Sigmoid colon (tissue), 4 donors: ENCODE measurements at regions not wholly inside any gene's neighbourhood (a gene's known extent, or its start where the extent isn't known, plus 50 kb on each side); places are given as distances from the start of the nearest gene placed in this dataset.

ENCODE experiments used
- EP300 ChIP-seq, 4 donors: sonication (generic); formaldehyde crosslinking; IDR thresholded peaks; one replicate each; pipeline ENCODE4 v1.6.1; 2017; ENCODE audit warnings: antibody characterized with exemption in 4 of 4
- POLR2A ChIP-seq, 2 donors: fragments of 450-650 bp; IDR thresholded peaks; one replicate each; pipeline ENCODE4 v1.6.1; 2016; ENCODE audit warnings: antibody characterized with exemption in 2 of 2, mild to moderate bottlenecking in 2 of 2, moderate library complexity in 2 of 2
- TF ChIP-seq, protein P1 (sequence below), 4 experiments: fragments of 450-650 bp in 3 of 4; fragments of 200-600 bp in 1 of 4; IDR thresholded peaks; one replicate each; pipeline ENCODE4 v1.5.1; 2016 to 2019; ENCODE audit warnings: antibody characterized with exemption in 4 of 4, mild to moderate bottlenecking in 3 of 4, moderate library complexity in 2 of 4

DNA sequence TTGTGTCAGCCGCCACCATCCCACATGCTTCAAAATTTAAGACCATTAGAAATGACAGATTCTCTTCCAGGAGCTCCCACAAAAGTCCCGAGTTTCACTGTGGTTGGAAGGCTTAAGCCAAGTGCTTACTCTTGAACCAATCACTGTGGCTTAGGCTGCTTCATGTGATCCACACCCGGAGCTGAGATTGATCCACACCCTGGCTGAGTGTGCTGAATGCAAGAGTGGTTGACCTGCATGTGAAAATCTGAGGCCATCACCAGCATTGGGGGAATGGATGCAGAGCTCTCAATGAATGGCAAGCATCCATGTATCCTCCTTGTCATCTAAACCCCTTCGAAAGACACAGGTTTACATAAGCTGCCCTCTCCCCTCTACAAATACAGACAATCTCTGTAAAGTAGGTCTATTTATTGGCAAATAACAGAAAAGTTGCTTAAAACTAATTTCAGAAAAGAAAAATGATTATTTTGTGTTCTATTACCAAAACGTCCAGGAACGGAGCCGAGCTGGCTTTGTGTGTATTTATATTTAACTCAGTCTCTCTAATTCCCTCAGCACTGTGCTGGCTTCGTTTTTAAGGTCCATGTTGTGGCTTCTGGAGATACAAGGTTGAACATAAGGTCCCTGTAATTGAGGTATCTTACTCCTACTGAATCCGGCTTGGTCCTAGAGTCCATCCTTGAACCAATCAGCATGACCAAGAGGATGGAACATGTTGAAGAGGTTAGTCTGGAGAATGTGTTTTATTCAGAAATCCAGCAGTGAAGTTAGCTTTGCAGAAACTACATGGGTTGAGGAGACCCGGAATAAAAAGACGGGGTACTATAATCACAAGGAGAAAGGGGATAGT, 332.4 kb downstream of the LIG4 start:
- TF ChIP-seq, protein P1, sequence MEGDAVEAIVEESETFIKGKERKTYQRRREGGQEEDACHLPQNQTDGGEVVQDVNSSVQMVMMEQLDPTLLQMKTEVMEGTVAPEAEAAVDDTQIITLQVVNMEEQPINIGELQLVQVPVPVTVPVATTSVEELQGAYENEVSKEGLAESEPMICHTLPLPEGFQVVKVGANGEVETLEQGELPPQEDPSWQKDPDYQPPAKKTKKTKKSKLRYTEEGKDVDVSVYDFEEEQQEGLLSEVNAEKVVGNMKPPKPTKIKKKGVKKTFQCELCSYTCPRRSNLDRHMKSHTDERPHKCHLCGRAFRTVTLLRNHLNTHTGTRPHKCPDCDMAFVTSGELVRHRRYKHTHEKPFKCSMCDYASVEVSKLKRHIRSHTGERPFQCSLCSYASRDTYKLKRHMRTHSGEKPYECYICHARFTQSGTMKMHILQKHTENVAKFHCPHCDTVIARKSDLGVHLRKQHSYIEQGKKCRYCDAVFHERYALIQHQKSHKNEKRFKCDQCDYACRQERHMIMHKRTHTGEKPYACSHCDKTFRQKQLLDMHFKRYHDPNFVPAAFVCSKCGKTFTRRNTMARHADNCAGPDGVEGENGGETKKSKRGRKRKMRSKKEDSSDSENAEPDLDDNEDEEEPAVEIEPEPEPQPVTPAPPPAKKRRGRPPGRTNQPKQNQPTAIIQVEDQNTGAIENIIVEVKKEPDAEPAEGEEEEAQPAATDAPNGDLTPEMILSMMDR (IDR thresholded peaks at IDR 0.05) = no peak
- TF ChIP-seq EP300 (IDR thresholded peaks at IDR 0.05) = no peak
- TF ChIP-seq POLR2A (IDR thresholded peaks at IDR 0.05) = no peak
